T-cell (primary cell): ENCODE measurements at regions not wholly inside any gene's neighbourhood (a gene's known extent, or its start where the extent isn't known, plus 50 kb on each side); places are given as distances from the start of the nearest gene placed in this dataset.

Source experiments
- ATAC-seq, 4 experiments: fragments of 200-7000 bp in 3 of 4; fragments of 150-1000 bp in 1 of 4; cut with Tn5 transposase; replicated peaks in 1 of 4; 1 replicate in 3 of 4; 2 replicates in 1 of 4; pipeline ENCODE4 v1.10.0; 2021; ENCODE audit warnings: moderate library complexity in 3 of 4, mild to moderate bottlenecking in 2 of 4, moderate number of reproducible peaks in 1 of 4
- CTCF ChIA-PET, 2 donors: fragments of 300-600 bp; sonication (Branson Sonifier 250); formaldehyde crosslinking; loops; one replicate each; lab custom pipeline; 2022; ENCODE audit warnings: antibody characterized with exemption in 2 of 2; lab: Charles Lee
- POLR2A ChIA-PET, 2 donors: fragments of 300-600 bp; sonication (Branson Sonifier 250); formaldehyde crosslinking; loops; one replicate each; lab custom pipeline; 2022; ENCODE audit warnings: antibody characterized with exemption in 2 of 2; lab: Charles Lee
- DNase-seq, 35 experiments: peaks; one replicate each; pipeline versions ENCODE4 v3.0.0 to v3.0.0-alpha.2; 2013 to 2023
- H3K27ac ChIP-seq: one replicate; pipeline ENCODE4 v1.5.1; 2013; ENCODE audit warnings: low read length
- H3K27me3 ChIP-seq, 2 experiments: replicated peaks in 1 of 2; 1 replicate in 1 of 2; 2 replicates in 1 of 2; pipeline versions ENCODE4 v1.6.1 to v1.7.0; 2013; ENCODE audit warnings: low read length in 1 of 2, mixed read lengths in 1 of 2; ENCODE audit not compliant: control insufficient read depth in 2 of 2, insufficient read depth in 2 of 2; ENCODE audit errors: extremely low read depth in 1 of 2
- H3K36me3 ChIP-seq, 2 donors: 1 replicate in 1 of 2; 2 replicates in 1 of 2; pipeline versions ENCODE4 v1.6.1 to v1.7.0; 2013; ENCODE audit warnings: low read length in 1 of 2; ENCODE audit not compliant: control insufficient read depth in 2 of 2, insufficient read depth in 1 of 2; ENCODE audit errors: extremely low read depth in 1 of 2
- H3K4me1 ChIP-seq, 2 experiments: 1 replicate in 1 of 2; 2 replicates in 1 of 2; pipeline versions ENCODE4 v1.6.1 to v1.7.0; 2013; ENCODE audit warnings: low read length in 2 of 2, mixed read lengths in 1 of 2; ENCODE audit not compliant: insufficient read depth in 2 of 2, control insufficient read depth in 1 of 2; ENCODE audit errors: extremely low read depth in 1 of 2
- H3K4me3 ChIP-seq, 2 donors: 1 replicate in 1 of 2; 2 replicates in 1 of 2; pipeline versions ENCODE4 v1.5.1 to v1.7.0; 2013; ENCODE audit warnings: mild to moderate bottlenecking in 2 of 2, low read length in 1 of 2, moderate library complexity in 1 of 2; ENCODE audit not compliant: control insufficient read depth in 1 of 2; ENCODE audit errors: extremely low read depth in 1 of 2
- H3K9me3 ChIP-seq: 2 replicates; pipeline ENCODE4 v1.7.0; 2013
- H3K27ac Mint-ChIP-seq, 2 donors: one replicate each; pipeline ENCODE4 v1.8.0; 2020 to 2021; ENCODE audit warnings: mild to moderate bottlenecking in 2 of 2, mixed read lengths in 2 of 2
- H3K27me3 Mint-ChIP-seq, 2 donors: one replicate each; pipeline ENCODE4 v1.8.0; 2021 to 2022; ENCODE audit warnings: mixed read lengths in 2 of 2
- H3K36me3 Mint-ChIP-seq: one replicate; pipeline ENCODE4 v1.8.0; 2021; ENCODE audit warnings: mixed read lengths
- H3K4me1 Mint-ChIP-seq, 3 donors: one replicate each; pipeline ENCODE4 v1.8.0; 2020 to 2022; ENCODE audit warnings: mixed read lengths in 3 of 3, mild to moderate bottlenecking in 1 of 3
- H3K4me3 Mint-ChIP-seq, 3 donors: one replicate each; pipeline ENCODE4 v1.8.0; 2020 to 2022; ENCODE audit warnings: mild to moderate bottlenecking in 3 of 3, mixed read lengths in 3 of 3, moderate library complexity in 3 of 3
- H3K9me3 Mint-ChIP-seq, 3 donors: one replicate each; pipeline ENCODE4 v1.8.0; 2020 to 2022; ENCODE audit warnings: mixed read lengths in 3 of 3
- WGBS: methylation state at CpG from one replicate; pipeline ENCODE4 v1.1.5; 2013; ENCODE audit warnings: missing lambda C conversion rate; ENCODE audit not compliant: insufficient coverage; 5-methylcytosine and 5-hydroxymethylcytosine counted together

GRCh38 chr16:17566656-17567450 is 96.1 kb upstream of the XYLT1 start:
- no peaks in the 10 kb centered on the region for H3K4me1 ChIP-seq
- ChIA-PET POLR2A (no interaction called here), CTCF (no interaction called here)
- WGBS: 84% methylated on average over 2 of the region's 6 CpGs
- H3K4me3 ChIP-seq: no peak overlapping the region
- peaks cover 14 to 29% of the 10 kb centered on the region in 2 donors for H3K27me3 Mint-ChIP-seq
- H3K9me3 Mint-ChIP-seq: no peaks in the 10 kb centered on the region
- no peaks in the 10 kb centered on the region for H3K9me3 ChIP-seq
- no peak overlapping the region for H3K27ac ChIP-seq
- peaks cover 0 to 6% of the 10 kb centered on the region in 2 experiments for H3K27me3 ChIP-seq
- no peak overlapping the region for H3K4me3 Mint-ChIP-seq
- no peak for DNase-seq
- H3K27ac Mint-ChIP-seq: no peak overlapping the region
- no peaks in the 10 kb centered on the region for H3K36me3 Mint-ChIP-seq
- no peaks in the 10 kb centered on the region for H3K36me3 ChIP-seq
- H3K4me1 Mint-ChIP-seq: no peaks in the 10 kb centered on the region
- no peak for ATAC-seq

- WGBS: no CpG with 5 or more reads among the region's 1 CpG
- H3K36me3 Mint-ChIP-seq: no peaks in the 10 kb centered on the region
- peaks cover 0 to 7% of the 10 kb centered on the region in 2 experiments for H3K27me3 ChIP-seq
These were observed 95.3 kb upstream of the XYLT1 start for GRCh38 chr16:17566075-17566474.

GRCh38 chr16:17565605-17566004 is 94.8 kb upstream of the XYLT1 start:
- POLR2A ChIA-PET: interaction anchor here in 1 of 2 donors (0.6 kb wide), 1 partner anchor 16 kb away, joined by 5 read pairs; no protein-coding TSS in a partner anchor
- Mint-ChIP-seq H3K27ac (no peak overlapping the region), H3K9me3 (no peaks in the 10 kb centered on the region), H3K36me3 (no peaks in the 10 kb centered on the region), H3K4me1 (no peaks in the 10 kb centered on the region), H3K4me3 (no peak overlapping the region), H3K27me3 (peaks cover 16 to 24% of the 10 kb centered on the region in 2 donors)
- Histone ChIP-seq H3K27me3 (peaks cover 0 to 10% of the 10 kb centered on the region in 2 experiments), H3K4me1 (no peaks in the 10 kb centered on the region), H3K36me3 (no peaks in the 10 kb centered on the region), H3K9me3 (no peaks in the 10 kb centered on the region), H3K4me3 (no peak overlapping the region), H3K27ac (no peak overlapping the region)
- CTCF ChIA-PET: interaction anchor here (0.7 to 0.9 kb wide), 3 partner anchors 12 to 276 kb away, joined by 3 to 4 read pairs (median 3); no protein-coding TSS in a partner anchor
- ATAC-seq: no peak
- WGBS: no CpG with 5 or more reads among the region's 3 CpGs
- DNase-seq: no peak

More at GRCh38 chr16:17566075-17566474, 95.3 kb upstream of the XYLT1 start:
- no peak for ATAC-seq
- Histone ChIP-seq H3K4me3 (no peak overlapping the region), H3K4me1 (no peaks in the 10 kb centered on the region), H3K36me3 (no peaks in the 10 kb centered on the region), H3K27ac (no peak overlapping the region), H3K9me3 (no peaks in the 10 kb centered on the region)
- Mint-ChIP-seq H3K27me3 (peaks cover 13 to 26% of the 10 kb centered on the region in 2 donors), H3K9me3 (no peaks in the 10 kb centered on the region), H3K4me1 (no peaks in the 10 kb centered on the region), H3K27ac (no peak overlapping the region), H3K4me3 (no peak overlapping the region)
- POLR2A ChIA-PET: interaction anchor here in 1 of 2 donors (0.6 kb wide), 1 partner anchor 15 kb away, joined by 5 read pairs; no protein-coding TSS in a partner anchor
- CTCF ChIA-PET: interaction anchor here (0.7 to 0.9 kb wide), 3 partner anchors 12 to 276 kb away, joined by 3 to 4 read pairs (median 3); no protein-coding TSS in a partner anchor
- no peak for DNase-seq

- H3K9me3 Mint-ChIP-seq: no peaks in the 10 kb centered on the region
These were observed 94.1 kb upstream of the XYLT1 start for GRCh38 chr16:17564856-17565255.

GRCh38 chr16:17563323-17564091 is 92.7 kb upstream of the XYLT1 start:
- H3K4me1 ChIP-seq: no peaks in the 10 kb centered on the region
- Mint-ChIP-seq H3K9me3 (no peaks in the 10 kb centered on the region), H3K4me3 (no peak overlapping the region), H3K27ac (no peak overlapping the region), H3K4me1 (no peaks in the 10 kb centered on the region), H3K36me3 (no peaks in the 10 kb centered on the region), H3K27me3 (peaks cover 16 to 18% of the 10 kb centered on the region in 2 donors)
- H3K4me3 ChIP-seq: no peak overlapping the region
- no peaks in the 10 kb centered on the region for H3K36me3 ChIP-seq
- CTCF ChIA-PET: no interaction called here
- 80% methylated on average over 2 of the region's 8 CpGs for WGBS
- no peak overlapping the region for H3K27ac ChIP-seq
- H3K9me3 ChIP-seq: no peaks in the 10 kb centered on the region
- ATAC-seq: no peak
- H3K27me3 ChIP-seq: peaks cover 0 to 8% of the 10 kb centered on the region in 2 experiments
- DNase-seq: no peak
- POLR2A ChIA-PET: no interaction called here

More at GRCh38 chr16:17564856-17565255, 94.1 kb upstream of the XYLT1 start:
- Histone ChIP-seq H3K36me3 (no peaks in the 10 kb centered on the region), H3K27me3 (peaks cover 0 to 10% of the 10 kb centered on the region in 2 experiments), H3K9me3 (no peaks in the 10 kb centered on the region), H3K4me1 (no peaks in the 10 kb centered on the region), H3K27ac (no peak overlapping the region), H3K4me3 (no peak overlapping the region)
- WGBS: 55% methylated on average over 2 of the region's 6 CpGs
- Mint-ChIP-seq H3K4me1 (no peaks in the 10 kb centered on the region), H3K27ac (no peak overlapping the region), H3K4me3 (no peak overlapping the region), H3K27me3 (peaks cover 16 to 25% of the 10 kb centered on the region in 2 donors), H3K36me3 (no peaks in the 10 kb centered on the region)
- DNase-seq (no peak), ATAC-seq (no peak)
- POLR2A ChIA-PET: no interaction called here
- CTCF ChIA-PET: no interaction called here

GRCh38 chr16:17561056-17561455 is 90.3 kb upstream of the XYLT1 start:
- H3K36me3 Mint-ChIP-seq: no peaks in the 10 kb centered on the region
- H3K27me3 Mint-ChIP-seq: peaks cover 10 to 22% of the 10 kb centered on the region in 2 donors
- ChIA-PET POLR2A (no interaction called here), CTCF (no interaction called here)
- no peak for ATAC-seq
- no peaks in the 10 kb centered on the region for H3K9me3 Mint-ChIP-seq
- WGBS: 87% methylated on average over 6 of the region's 10 CpGs
- H3K27ac Mint-ChIP-seq: no peak overlapping the region
- H3K36me3 ChIP-seq: no peaks in the 10 kb centered on the region
- H3K27ac ChIP-seq: no peak overlapping the region
- H3K4me1 ChIP-seq: no peaks in the 10 kb centered on the region
- no peaks in the 10 kb centered on the region for H3K9me3 ChIP-seq
- H3K4me3 Mint-ChIP-seq: no peak overlapping the region
- H3K4me3 ChIP-seq: no peak overlapping the region
- peaks cover 0 to 5% of the 10 kb centered on the region in 2 experiments for H3K27me3 ChIP-seq
- peaks cover 0 to 7% (median 0%) of the 10 kb centered on the region in 3 donors for H3K4me1 Mint-ChIP-seq
- DNase-seq: no peak
